Ovary (tissue), 3 donors: ENCODE measurements at regions not wholly inside any gene's neighbourhood (a gene's known extent, or its start where the extent isn't known, plus 50 kb on each side); places are given as distances from the start of the nearest gene placed in this dataset.

ENCODE experiments used
- EP300 ChIP-seq: sonication (generic); formaldehyde crosslinking; IDR thresholded peaks from one replicate; pipeline ENCODE4 v1.6.1; 2017; ENCODE audit warnings: antibody characterized with exemption
- POLR2A ChIP-seq: fragments of 450-650 bp; IDR thresholded peaks from one replicate; pipeline ENCODE4 v1.6.1; 2017; ENCODE audit warnings: antibody characterized with exemption, mild to moderate bottlenecking, moderate library complexity
- TF ChIP-seq, protein P1 (sequence below), 3 donors: fragments of 450-650 bp in 2 of 3; fragments of 200-600 bp in 1 of 3; IDR thresholded peaks; one replicate each; pipeline versions ENCODE4 v1.5.1 to v1.8.0; 2016 to 2022; ENCODE audit warnings: antibody characterized with exemption in 3 of 3, mild to moderate bottlenecking in 1 of 3
- donor health status: DM: no; HTN: no; CAD: no.

DNA sequence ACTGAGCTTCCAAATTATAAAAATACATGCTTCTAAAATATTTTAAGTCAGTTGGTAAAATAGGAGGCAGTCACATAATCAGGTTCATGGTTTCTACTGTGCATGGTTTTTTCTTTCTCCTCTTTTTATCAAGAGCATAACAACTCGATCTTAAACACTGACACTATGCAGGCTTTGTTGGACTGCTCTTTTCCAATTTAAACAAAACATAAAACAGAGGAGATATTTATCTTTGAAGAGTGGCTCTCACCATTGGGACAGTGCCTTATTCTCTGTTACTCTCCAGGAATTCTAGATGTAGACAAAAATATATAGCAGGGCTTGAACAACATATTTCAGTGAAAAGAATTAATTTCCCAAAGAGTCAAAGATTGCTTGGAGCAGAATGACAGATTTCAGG, 883.5 kb upstream of the ADGRL2 start:
- TF ChIP-seq POLR2A (no peak), EP300 (no peak)
- TF ChIP-seq, protein P1, sequence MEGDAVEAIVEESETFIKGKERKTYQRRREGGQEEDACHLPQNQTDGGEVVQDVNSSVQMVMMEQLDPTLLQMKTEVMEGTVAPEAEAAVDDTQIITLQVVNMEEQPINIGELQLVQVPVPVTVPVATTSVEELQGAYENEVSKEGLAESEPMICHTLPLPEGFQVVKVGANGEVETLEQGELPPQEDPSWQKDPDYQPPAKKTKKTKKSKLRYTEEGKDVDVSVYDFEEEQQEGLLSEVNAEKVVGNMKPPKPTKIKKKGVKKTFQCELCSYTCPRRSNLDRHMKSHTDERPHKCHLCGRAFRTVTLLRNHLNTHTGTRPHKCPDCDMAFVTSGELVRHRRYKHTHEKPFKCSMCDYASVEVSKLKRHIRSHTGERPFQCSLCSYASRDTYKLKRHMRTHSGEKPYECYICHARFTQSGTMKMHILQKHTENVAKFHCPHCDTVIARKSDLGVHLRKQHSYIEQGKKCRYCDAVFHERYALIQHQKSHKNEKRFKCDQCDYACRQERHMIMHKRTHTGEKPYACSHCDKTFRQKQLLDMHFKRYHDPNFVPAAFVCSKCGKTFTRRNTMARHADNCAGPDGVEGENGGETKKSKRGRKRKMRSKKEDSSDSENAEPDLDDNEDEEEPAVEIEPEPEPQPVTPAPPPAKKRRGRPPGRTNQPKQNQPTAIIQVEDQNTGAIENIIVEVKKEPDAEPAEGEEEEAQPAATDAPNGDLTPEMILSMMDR (IDR thresholded peaks at IDR 0.05), result no peak
